VCaP (cell line): ENCODE measurements at regions not wholly inside any gene's neighbourhood (a gene's known extent, or its start where the extent isn't known, plus 50 kb on each side); places are given as distances from the start of the nearest gene placed in this dataset.
"Not testable (repeated sequence)": the region's sequence is repeated elsewhere in the genome, so short reads cannot be mapped to it uniquely, and the experiment has no call there.

Source experiments
- H3K27ac ChIP-seq: fragments of 450-650 bp; 2 replicates; pipeline ENCODE4 v1.5.1; 2017
- CTCF ChIP-seq: fragments of 450-650 bp; conservative IDR thresholded peaks from 2 replicates; pipeline ENCODE4 v1.5.1; 2017; ENCODE audit warnings: mild to moderate bottlenecking, moderate library complexity

GRCh38 chr5:123940416-123940815 lies 428.4 kb downstream of the CSNK1G3 start:
- TF ChIP-seq CTCF = no peak
- no peak overlapping the region for H3K27ac ChIP-seq

GRCh38 chr5:123937230-123937629 lies 425.3 kb downstream of the CSNK1G3 start:
- no peak overlapping the region for H3K27ac ChIP-seq
- TF ChIP-seq CTCF = peak; percentile 42; the same call in 1 of the 2 replicates

GRCh38 chr5:123936548-123936947 lies 424.6 kb downstream of the CSNK1G3 start:
- no peak for TF ChIP-seq CTCF
- no peak overlapping the region for H3K27ac ChIP-seq

GRCh38 chr5:123933812-123934211 lies 421.8 kb downstream of the CSNK1G3 start:
- H3K27ac ChIP-seq = not testable (repeated sequence)

- H3K27ac ChIP-seq = no peak overlapping the region
- no peak for TF ChIP-seq CTCF
These were observed 417.1 kb downstream of the CSNK1G3 start for GRCh38 chr5:123929055-123929474.

- H3K27ac ChIP-seq = no peak overlapping the region
These were observed 416.4 kb downstream of the CSNK1G3 start for GRCh38 chr5:123928401-123928800.

GRCh38 chr5:123921193-123921592 lies 409.2 kb downstream of the CSNK1G3 start:
- H3K27ac ChIP-seq = no peak overlapping the region
- no peak for TF ChIP-seq CTCF

More at GRCh38 chr5:123928401-123928800, 416.4 kb downstream of the CSNK1G3 start:
- TF ChIP-seq CTCF = no peak

- no peak for TF ChIP-seq CTCF
- H3K27ac ChIP-seq = no peak overlapping the region
These were observed 404.6 kb downstream of the CSNK1G3 start for GRCh38 chr5:123916345-123917121.
